Neural cell (in vitro differentiated cells): ENCODE measurements at regions not wholly inside any gene's neighbourhood (a gene's known extent, or its start where the extent isn't known, plus 50 kb on each side); places are given as distances from the start of the nearest gene placed in this dataset.

Experiments
- H2AFZ ChIP-seq: fragments of 200-600, 300-800 bp; sonication (generic), shearing (Covaris generic); 2 replicates; pipeline ENCODE4 v1.6.0; 2014; ENCODE audit warnings: low read depth, mild to moderate bottlenecking, antibody characterized with exemption, low read length, moderate library complexity
- H3F3A ChIP-seq: fragments of 200-600 bp; shearing (Covaris generic); 2 replicates; pipeline ENCODE4 v1.6.1; 2016; ENCODE audit warnings: mild to moderate bottlenecking, moderate library complexity, mixed read lengths, antibody characterized with exemption, low read length; ENCODE audit not compliant: insufficient read depth, poor library complexity, severe bottlenecking
- H3K27ac ChIP-seq: fragments of 200-600, 300-800 bp; sonication (generic), shearing (Covaris generic); 2 replicates; pipeline ENCODE4 v1.5.1; 2014; ENCODE audit warnings: mild to moderate bottlenecking, low read length, moderate library complexity
- H3K27me3 ChIP-seq: fragments of 300-800, 200-600 bp; sonication (generic), shearing (Covaris generic); 2 replicates; pipeline ENCODE4 v1.6.0; 2014; ENCODE audit warnings: mild to moderate bottlenecking, low read depth, low read length, moderate library complexity; ENCODE audit not compliant: insufficient read depth
- H3K36me3 ChIP-seq: fragments of 300-800, 200-600 bp; sonication (generic), shearing (Covaris generic); 2 replicates; pipeline ENCODE4 v1.5.1; 2014; ENCODE audit warnings: mild to moderate bottlenecking, antibody characterized with exemption, low read length, moderate library complexity; ENCODE audit not compliant: insufficient read depth
- H3K4me2 ChIP-seq: fragments of 300-800, 200-600 bp; sonication (generic), shearing (Covaris generic); 2 replicates; pipeline ENCODE4 v1.6.0; 2014; ENCODE audit warnings: mild to moderate bottlenecking, low read length
- H3K4me3 ChIP-seq: fragments of 300-800, 200-600 bp; sonication (generic), shearing (Covaris generic); 2 replicates; pipeline ENCODE4 v1.5.1; 2014; ENCODE audit warnings: mild to moderate bottlenecking, low read length, moderate library complexity
- H3K79me2 ChIP-seq: fragments of 200-600 bp; shearing (Covaris generic); replicated peaks from 2 replicates; pipeline ENCODE4 v1.6.0; 2014; ENCODE audit warnings: mild to moderate bottlenecking, low read length, moderate library complexity; ENCODE audit not compliant: insufficient read depth
- H3K9ac ChIP-seq: fragments of 300-800, 200-600 bp; sonication (generic), shearing (Covaris generic); 2 replicates; pipeline ENCODE4 v1.6.1; 2016; ENCODE audit warnings: mild to moderate bottlenecking, low read length, mixed read lengths
- H3K9me2 ChIP-seq: fragments of 200-600 bp; shearing (Covaris generic); 2 replicates; pipeline ENCODE4 v1.6.1; 2016; ENCODE audit warnings: mild to moderate bottlenecking, low read length, mixed read lengths; ENCODE audit not compliant: insufficient read depth
- H3K9me3 ChIP-seq: fragments of 200-600, 300-800 bp; sonication (generic), shearing (Covaris generic); 2 replicates; pipeline ENCODE4 v1.6.1; 2016; ENCODE audit warnings: mild to moderate bottlenecking, mixed run types, low read length, moderate library complexity, mixed read lengths
- H4K20me1 ChIP-seq: fragments of 200-600 bp; shearing (Covaris generic); 2 replicates; pipeline ENCODE4 v1.6.1; 2016; ENCODE audit warnings: mild to moderate bottlenecking, mixed run types; ENCODE audit not compliant: insufficient read depth
- EP300 ChIP-seq: fragments of 450-650 bp; conservative IDR thresholded peaks from 2 replicates; pipeline ENCODE4 v1.6.1; 2014; ENCODE audit warnings: antibody characterized with exemption, mild to moderate bottlenecking, moderate library complexity; ENCODE audit not compliant: poor library complexity, severe bottlenecking
- EZH2 ChIP-seq: fragments of 200-600, 300-800 bp; shearing (Covaris generic), sonication (generic); IDR thresholded peaks from 2 replicates; pipeline ENCODE4 v1.6.1; 2014; ENCODE audit warnings: antibody characterized with exemption, low read length, borderline replicate concordance, mild to moderate bottlenecking; ENCODE audit not compliant: insufficient read depth, poor library complexity, severe bottlenecking
- MXI1 ChIP-seq: fragments of 450-650 bp; conservative IDR thresholded peaks from 2 replicates; pipeline ENCODE4 v1.6.1; 2014; ENCODE audit warnings: antibody characterized with exemption, mild to moderate bottlenecking; ENCODE audit not compliant: poor library complexity, severe bottlenecking
- POLR2AphosphoS5 ChIP-seq: IDR thresholded peaks from 2 replicates; pipeline ENCODE4 v1.6.1; 2012
- RAD21 ChIP-seq: fragments of 450-650 bp; conservative IDR thresholded peaks from 2 replicates; pipeline ENCODE4 v1.6.1; 2014; ENCODE audit warnings: antibody characterized with exemption, mild to moderate bottlenecking, moderate library complexity
- REST ChIP-seq: IDR thresholded peaks from 2 replicates; pipeline ENCODE4 v1.6.1; 2012; ENCODE audit warnings: borderline replicate concordance
- SMC3 ChIP-seq: fragments of 450-650 bp; conservative IDR thresholded peaks from 2 replicates; pipeline ENCODE4 v1.6.1; 2014; ENCODE audit warnings: antibody characterized with exemption, mild to moderate bottlenecking, moderate library complexity; ENCODE audit not compliant: poor library complexity
- TAF1 ChIP-seq: IDR thresholded peaks from 2 replicates; pipeline ENCODE4 v1.6.1; 2012; ENCODE audit warnings: low read depth
- TF ChIP-seq, protein P1 (sequence below): fragments of 450-650 bp; IDR thresholded peaks from 2 replicates; pipeline ENCODE4 v1.5.1; 2014; ENCODE audit warnings: antibody characterized with exemption, mild to moderate bottlenecking, moderate library complexity; ENCODE audit not compliant: poor library complexity, severe bottlenecking

- no peaks in the 10 kb centered on the region for H3K9me2 ChIP-seq
- no peaks in the 10 kb centered on the region for H4K20me1 ChIP-seq
- H3K9ac ChIP-seq = no peak overlapping the region
- no peaks in the 10 kb centered on the region for H3K27me3 ChIP-seq
- no peaks in the 10 kb centered on the region for H3K79me2 ChIP-seq
- H3F3A ChIP-seq = no peaks in the 10 kb centered on the region
- no peaks in the 10 kb centered on the region for H3K36me3 ChIP-seq
- no peaks in the 10 kb centered on the region for H3K9me3 ChIP-seq
- H3K4me3 ChIP-seq = no peak overlapping the region
- no peak overlapping the region for H2AFZ ChIP-seq
- H3K27ac ChIP-seq = no peak overlapping the region
- TF ChIP-seq EP300 = no peak
- TF ChIP-seq RAD21 = no peak
- no peak for TF ChIP-seq POLR2AphosphoS5
- TF ChIP-seq, protein P1, sequence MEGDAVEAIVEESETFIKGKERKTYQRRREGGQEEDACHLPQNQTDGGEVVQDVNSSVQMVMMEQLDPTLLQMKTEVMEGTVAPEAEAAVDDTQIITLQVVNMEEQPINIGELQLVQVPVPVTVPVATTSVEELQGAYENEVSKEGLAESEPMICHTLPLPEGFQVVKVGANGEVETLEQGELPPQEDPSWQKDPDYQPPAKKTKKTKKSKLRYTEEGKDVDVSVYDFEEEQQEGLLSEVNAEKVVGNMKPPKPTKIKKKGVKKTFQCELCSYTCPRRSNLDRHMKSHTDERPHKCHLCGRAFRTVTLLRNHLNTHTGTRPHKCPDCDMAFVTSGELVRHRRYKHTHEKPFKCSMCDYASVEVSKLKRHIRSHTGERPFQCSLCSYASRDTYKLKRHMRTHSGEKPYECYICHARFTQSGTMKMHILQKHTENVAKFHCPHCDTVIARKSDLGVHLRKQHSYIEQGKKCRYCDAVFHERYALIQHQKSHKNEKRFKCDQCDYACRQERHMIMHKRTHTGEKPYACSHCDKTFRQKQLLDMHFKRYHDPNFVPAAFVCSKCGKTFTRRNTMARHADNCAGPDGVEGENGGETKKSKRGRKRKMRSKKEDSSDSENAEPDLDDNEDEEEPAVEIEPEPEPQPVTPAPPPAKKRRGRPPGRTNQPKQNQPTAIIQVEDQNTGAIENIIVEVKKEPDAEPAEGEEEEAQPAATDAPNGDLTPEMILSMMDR = no peak
- no peak for TF ChIP-seq TAF1
- TF ChIP-seq MXI1 = no peak
- no peak for TF ChIP-seq EZH2
- TF ChIP-seq REST = no peak
- TF ChIP-seq SMC3 = no peak
- H3K4me2 ChIP-seq = no peak overlapping the region
Measured at GRCh38 chr1:22223176-22223575, 80.3 kb upstream of the WNT4 start.

DNA sequence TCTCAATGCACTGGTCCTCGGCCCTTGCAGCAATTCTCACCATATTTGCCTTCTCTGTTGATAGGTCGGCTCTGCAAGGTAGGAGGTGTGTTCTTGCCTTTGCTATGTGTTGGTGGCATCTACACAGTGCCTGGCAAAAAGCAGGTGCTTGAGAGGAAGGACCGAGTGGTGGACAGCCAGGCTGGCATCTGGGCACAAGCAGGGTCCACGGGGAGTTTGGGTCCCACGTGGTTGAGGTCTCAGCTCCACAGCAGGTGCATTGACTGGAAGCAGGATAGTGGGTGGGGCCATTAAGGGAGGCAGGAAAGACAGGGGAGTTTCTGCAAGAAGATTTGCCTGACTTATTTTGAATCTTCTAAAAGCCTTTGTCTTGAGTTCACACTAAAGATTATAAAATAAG is 81.2 kb upstream of the WNT4 start:
- Histone ChIP-seq H3K27me3 (no peaks in the 10 kb centered on the region), H3K27ac (no peak overlapping the region), H3F3A (no peaks in the 10 kb centered on the region), H3K9ac (no peak overlapping the region), H3K9me3 (no peaks in the 10 kb centered on the region), H2AFZ (no peak overlapping the region), H3K9me2 (no peaks in the 10 kb centered on the region), H3K36me3 (no peaks in the 10 kb centered on the region), H4K20me1 (no peaks in the 10 kb centered on the region), H3K4me3 (no peak overlapping the region), H3K79me2 (no peaks in the 10 kb centered on the region), H3K4me2 (no peak overlapping the region)
- no peak for TF ChIP-seq SMC3
- TF ChIP-seq RAD21 = no peak
- TF ChIP-seq EZH2 = no peak
- TF ChIP-seq REST = no peak
- no peak for TF ChIP-seq MXI1
- TF ChIP-seq EP300 = no peak
- TF ChIP-seq, protein P1 = no peak
- no peak for TF ChIP-seq POLR2AphosphoS5
- TF ChIP-seq TAF1 = no peak
